Mesenchymal stem cell (in vitro differentiated cells and primary cell): ENCODE measurements at regions not wholly inside any gene's neighbourhood (a gene's known extent, or its start where the extent isn't known, plus 50 kb on each side); places are given as distances from the start of the nearest gene placed in this dataset.

Experiments
- DNase-seq: peaks from one replicate; pipeline ENCODE4 v3.0.0-alpha.2; 2013
- H2AFZ ChIP-seq: one replicate; pipeline ENCODE4 v1.6.1; 2013; ENCODE audit warnings: low read depth, mild to moderate bottlenecking, control low read depth, inconsistent platforms, low read length, moderate library complexity
- H2AK5ac ChIP-seq: 2 replicates; pipeline ENCODE4 v1.6.1; 2013; ENCODE audit warnings: low read length, moderate library complexity, mild to moderate bottlenecking, inconsistent platforms; ENCODE audit not compliant: severe bottlenecking
- H2BK120ac ChIP-seq: one replicate; pipeline ENCODE4 v1.6.1; 2013; ENCODE audit warnings: low read depth, mild to moderate bottlenecking, inconsistent platforms, low read length, moderate library complexity
- H2BK12ac ChIP-seq, 2 experiments: one replicate each; pipeline ENCODE4 v1.6.1; 2013; ENCODE audit warnings: inconsistent platforms in 2 of 2, low read length in 2 of 2, mild to moderate bottlenecking in 2 of 2, moderate library complexity in 2 of 2, control low read depth in 1 of 2
- H2BK15ac ChIP-seq: one replicate; pipeline ENCODE4 v1.6.1; 2013; ENCODE audit warnings: mild to moderate bottlenecking, low read depth, inconsistent platforms; ENCODE audit not compliant: poor library complexity, severe bottlenecking
- H2BK5ac ChIP-seq: 2 replicates; pipeline ENCODE4 v1.6.1; 2013; ENCODE audit warnings: low read depth, mild to moderate bottlenecking, low read length, control low read depth, inconsistent platforms; ENCODE audit not compliant: poor library complexity, severe bottlenecking
- H3K14ac ChIP-seq, 2 experiments: one replicate each; pipeline ENCODE4 v1.6.1; 2013; ENCODE audit warnings: inconsistent platforms in 2 of 2, low read length in 2 of 2, control low read depth in 1 of 2, mild to moderate bottlenecking in 1 of 2, moderate library complexity in 1 of 2
- H3K18ac ChIP-seq, 2 experiments: one replicate each; pipeline ENCODE4 v1.6.1; 2013; ENCODE audit warnings: inconsistent platforms in 2 of 2, low read length in 2 of 2, control low read depth in 1 of 2, low read depth in 1 of 2, mild to moderate bottlenecking in 1 of 2
- H3K23ac ChIP-seq, 2 experiments: one replicate each; pipeline ENCODE4 v1.6.1; 2013; ENCODE audit warnings: inconsistent platforms in 2 of 2, low read length in 2 of 2, mild to moderate bottlenecking in 2 of 2, moderate library complexity in 2 of 2, control low read depth in 1 of 2
- H3K27ac ChIP-seq: 2 replicates; pipeline ENCODE4 v1.5.1; 2013; ENCODE audit warnings: mild to moderate bottlenecking, moderate library complexity, low read length, control low read depth, inconsistent platforms; ENCODE audit not compliant: poor library complexity, severe bottlenecking
- H3K27me3 ChIP-seq, 2 experiments: 2 replicates each; pipeline versions ENCODE4 v1.6.1 to v1.7.0; 2013; ENCODE audit warnings: low read length in 2 of 2, mild to moderate bottlenecking in 2 of 2, moderate library complexity in 2 of 2, control low read depth in 1 of 2, inconsistent platforms in 1 of 2; ENCODE audit not compliant: control insufficient read depth in 1 of 2, insufficient read depth in 1 of 2
- H3K36me3 ChIP-seq, 2 experiments: 2 replicates each; pipeline versions ENCODE4 v1.6.1 to v1.7.0; 2013; ENCODE audit warnings: low read length in 2 of 2, control low read depth in 1 of 2, inconsistent platforms in 1 of 2, low read depth in 1 of 2, mild to moderate bottlenecking in 1 of 2; ENCODE audit not compliant: insufficient read depth in 2 of 2, control insufficient read depth in 1 of 2
- H3K4ac ChIP-seq, 2 experiments: one replicate each; pipeline ENCODE4 v1.6.1; 2013; ENCODE audit warnings: inconsistent platforms in 2 of 2, low read length in 2 of 2, mild to moderate bottlenecking in 2 of 2, moderate library complexity in 2 of 2, control low read depth in 1 of 2, low read depth in 1 of 2
- H3K4me1 ChIP-seq: 2 replicates; pipeline ENCODE4 v1.6.1; 2013; ENCODE audit warnings: low read depth, low read length, control low read depth; ENCODE audit not compliant: control insufficient read depth, insufficient read depth
- H3K4me2 ChIP-seq: 2 replicates; pipeline ENCODE4 v1.6.1; 2013; ENCODE audit warnings: low read length, mild to moderate bottlenecking, inconsistent platforms; ENCODE audit not compliant: poor library complexity, severe bottlenecking
- H3K4me3 ChIP-seq, 2 experiments: 2 replicates each; pipeline versions ENCODE4 v1.5.1 to v1.7.0; 2013; ENCODE audit warnings: low read length in 2 of 2, mild to moderate bottlenecking in 2 of 2, control low read depth in 1 of 2, low read depth in 1 of 2; ENCODE audit not compliant: insufficient read depth in 1 of 2
- H3K79me1 ChIP-seq: replicated peaks from 2 replicates; pipeline ENCODE4 v1.6.1; 2013; ENCODE audit warnings: mild to moderate bottlenecking, control low read depth, low read length, inconsistent platforms; ENCODE audit not compliant: poor library complexity, severe bottlenecking
- H3K9ac ChIP-seq: 2 replicates; pipeline ENCODE4 v1.7.0; 2013; ENCODE audit warnings: mild to moderate bottlenecking, low read length, moderate library complexity
- H3K9me3 ChIP-seq: 2 replicates; pipeline ENCODE4 v1.7.0; 2013; ENCODE audit warnings: mild to moderate bottlenecking, low read length; ENCODE audit not compliant: control insufficient read depth
- H4K8ac ChIP-seq: one replicate; pipeline ENCODE4 v1.6.1; 2013; ENCODE audit warnings: inconsistent platforms, mild to moderate bottlenecking, low read length, moderate library complexity
- H4K91ac ChIP-seq: one replicate; pipeline ENCODE4 v1.6.1; 2013; ENCODE audit warnings: mild to moderate bottlenecking, low read length, inconsistent platforms
- WGBS: methylation state at CpG from one replicate; pipeline ENCODE4 v1.1.7; 2013; ENCODE audit warnings: mixed read lengths; 5-methylcytosine and 5-hydroxymethylcytosine counted together

GRCh38 chr2:161107265-161107664, 53.0 kb upstream of the TANK start:
- H3K4me1 ChIP-seq: no peaks in the 10 kb centered on the region
- no peak overlapping the region for H3K9ac ChIP-seq
- H2BK15ac ChIP-seq: no peak overlapping the region
- H2BK12ac ChIP-seq: no peak overlapping the region
- no peak overlapping the region for H3K27ac ChIP-seq
- no peak overlapping the region for H3K4ac ChIP-seq
- H3K23ac ChIP-seq: no peak overlapping the region
- no peak overlapping the region for H2AK5ac ChIP-seq
- H3K14ac ChIP-seq: no peak overlapping the region
- no peaks in the 10 kb centered on the region for H3K27me3 ChIP-seq
- no peaks in the 10 kb centered on the region for H3K9me3 ChIP-seq
- H4K91ac ChIP-seq: no peak overlapping the region
- H2BK120ac ChIP-seq: no peak overlapping the region
- H4K8ac ChIP-seq: no peak overlapping the region
- H3K4me2 ChIP-seq: no peak overlapping the region
- no peak overlapping the region for H2BK5ac ChIP-seq
- no peak overlapping the region for H3K18ac ChIP-seq
- no peak overlapping the region for H3K4me3 ChIP-seq
- WGBS: 100% methylated on average over 1 of the region's 1 CpG
- H3K79me1 ChIP-seq: no peaks in the 10 kb centered on the region
- H2AFZ ChIP-seq: no peak overlapping the region
- DNase-seq: no peak
- H3K36me3 ChIP-seq: no peaks in the 10 kb centered on the region
